ENCODE measurements at regions not wholly inside any gene's neighbourhood (a gene's known extent, or its start where the extent isn't known, plus 50 kb on each side); places are given as distances from the start of the nearest gene placed in this dataset.

GRCh38 chr2:103294420-103294819 is 532.6 kb downstream of the TMEM182 start:
- no peak for TF ChIP-seq RAD21 (IDR thresholded peaks at IDR 0.05 in 1 of 2, conservative IDR thresholded peaks at IDR 0.05 in 1 of 2; ENCODE audit: low read depth in 2 of 2, low read length in 2 of 2)
- no peak for TF ChIP-seq EZH2 (IDR thresholded peaks at IDR 0.05; ENCODE audit: low read depth, low read length, severe bottlenecking)
- no peak for TF ChIP-seq SIN3A (conservative IDR thresholded peaks at IDR 0.05 in 1 of 2, IDR thresholded peaks at IDR 0.05 in 1 of 2; ENCODE audit: low read depth in 1 of 2, low read length in 2 of 2)
- TF ChIP-seq MAX (IDR thresholded peaks at IDR 0.05) = no peak
- no peak for TF ChIP-seq CTCF (IDR thresholded peaks at IDR 0.05; ENCODE audit: control extremely low read depth in 1 of 3, insufficient read depth in 1 of 3, low read depth in 1 of 3, low read length in 3 of 3)
- TF ChIP-seq POLR2A (IDR thresholded peaks at IDR 0.05; ENCODE audit: control extremely low read depth in 1 of 2, low read depth in 2 of 2, low read length in 2 of 2) = no peak
- TF ChIP-seq TAF1 (IDR thresholded peaks at IDR 0.05; ENCODE audit: low read depth, low read length) = no peak
- TF ChIP-seq YY1 (IDR thresholded peaks at IDR 0.05; ENCODE audit: low read depth, low read length) = no peak
- TF ChIP-seq POLR2AphosphoS5 (IDR thresholded peaks at IDR 0.05; ENCODE audit: low read depth, low read length) = no peak
